ENCODE measurements at regions not wholly inside any gene's neighbourhood (a gene's known extent, or its start where the extent isn't known, plus 50 kb on each side); places are given as distances from the start of the nearest gene placed in this dataset.
A peak's percentile ranks its signal among the peaks of the same experiment; 100 is the strongest.

- Histone ChIP-seq H3K79me2 (ENCODE audit: insufficient read depth, low read length) (no peaks in the 10 kb centered on the region), H3K36me3 (replicated peaks in 1 of 2; ENCODE audit: control insufficient read depth in 1 of 2, insufficient read depth in 2 of 2, low read length in 2 of 2) (no peaks in the 10 kb centered on the region), H3K4me3 (replicated peaks in 1 of 3; ENCODE audit: low read depth in 2 of 3, low read length in 3 of 3) (no peak overlapping the region), H3K27me3 (ENCODE audit: control insufficient read depth in 2 of 2, insufficient read depth in 2 of 2, low read length in 2 of 2) (no peaks in the 10 kb centered on the region), H3K9me3 (replicated peaks in 1 of 2; ENCODE audit: control insufficient read depth in 1 of 2, insufficient read depth in 1 of 2, low read length in 2 of 2) (peaks cover 0 to 12% of the 10 kb centered on the region in 2 donors), H4K20me1 (ENCODE audit: insufficient read depth, low read length) (no peaks in the 10 kb centered on the region), H3K4me1 (ENCODE audit: control insufficient read depth in 1 of 2, insufficient read depth in 2 of 2, low read length in 2 of 2) (no peaks in the 10 kb centered on the region), H3K9ac (ENCODE audit: insufficient read depth, low read length, poor library complexity, severe bottlenecking) (no peak overlapping the region), H3K4me2 (replicated peaks; ENCODE audit: extremely low read depth, low read length, poor library complexity, severe bottlenecking) (no peak overlapping the region), H2AFZ (ENCODE audit: insufficient read depth, low read depth, low read length, poor library complexity, severe bottlenecking) (no peak overlapping the region), H3K27ac (ENCODE audit: low read depth in 1 of 2, low read length in 2 of 2) (no peak overlapping the region)
- 91% methylated on average over 5 of the region's 9 CpGs for WGBS (ENCODE audit: insufficient coverage)
- Mint-ChIP-seq H3K27me3 (ENCODE audit: low read depth in 3 of 3) (peaks cover 5 to 10% (median 5%) of the 10 kb centered on the region in 3 donors), H3K27ac (no peak overlapping the region), H3K4me3 (no peak overlapping the region), H3K4me1 (no peaks in the 10 kb centered on the region), H3K36me3 (no peaks in the 10 kb centered on the region), H3K9me3 (peaks cover 0 to 10% (median 5%) of the 10 kb centered on the region in 7 donors)
- TF ChIP-seq CTCF (IDR thresholded peaks at IDR 0.05): no peak
- intact Hi-C loops (cut with micrococcal nuclease): no loop called here
- DNase-seq: no peak
Measured at GRCh38 chr13:40351537-40352379, 314.7 kb downstream of the FOXO1 start.

GRCh38 chr13:40352380-40352778 is 314.1 kb downstream of the FOXO1 start:
- H3K27me3 ChIP-seq (ENCODE audit: control insufficient read depth in 2 of 2, insufficient read depth in 2 of 2, low read length in 2 of 2): no peaks in the 10 kb centered on the region
- DNase-seq: no peak
- TF ChIP-seq CTCF (IDR thresholded peaks at IDR 0.05): no peak
- intact Hi-C loops (cut with micrococcal nuclease): no loop called here
- no peak overlapping the region for H3K4me2 ChIP-seq (replicated peaks; ENCODE audit: extremely low read depth, low read length, poor library complexity, severe bottlenecking)
- no peaks in the 10 kb centered on the region for H3K4me1 Mint-ChIP-seq
- H2AFZ ChIP-seq (ENCODE audit: insufficient read depth, low read depth, low read length, poor library complexity, severe bottlenecking): no peak overlapping the region
- no peaks in the 10 kb centered on the region for H3K4me1 ChIP-seq (ENCODE audit: control insufficient read depth in 1 of 2, insufficient read depth in 2 of 2, low read length in 2 of 2)
- H3K27me3 Mint-ChIP-seq (ENCODE audit: low read depth in 3 of 3): peaks cover 5 to 10% (median 5%) of the 10 kb centered on the region in 3 donors
- no peak overlapping the region for H3K4me3 ChIP-seq (replicated peaks in 1 of 3; ENCODE audit: low read depth in 2 of 3, low read length in 3 of 3)
- H3K36me3 Mint-ChIP-seq: no peaks in the 10 kb centered on the region
- peaks cover 0 to 10% (median 5%) of the 10 kb centered on the region in 7 donors for H3K9me3 Mint-ChIP-seq
- H3K9ac ChIP-seq (ENCODE audit: insufficient read depth, low read length, poor library complexity, severe bottlenecking): no peak overlapping the region
- no peaks in the 10 kb centered on the region for H3K36me3 ChIP-seq (replicated peaks in 1 of 2; ENCODE audit: control insufficient read depth in 1 of 2, insufficient read depth in 2 of 2, low read length in 2 of 2)
- H3K27ac Mint-ChIP-seq: peak overlapping the region in 1 of 7 donors; percentile 29
- WGBS (ENCODE audit: insufficient coverage): 87% methylated on average over 9 of the region's 9 CpGs
- H3K27ac ChIP-seq (ENCODE audit: low read depth in 1 of 2, low read length in 2 of 2): no peak overlapping the region
- H3K79me2 ChIP-seq (ENCODE audit: insufficient read depth, low read length): no peaks in the 10 kb centered on the region
- H4K20me1 ChIP-seq (ENCODE audit: insufficient read depth, low read length): no peaks in the 10 kb centered on the region
- peaks cover 0 to 12% of the 10 kb centered on the region in 2 donors for H3K9me3 ChIP-seq (replicated peaks in 1 of 2; ENCODE audit: control insufficient read depth in 1 of 2, insufficient read depth in 1 of 2, low read length in 2 of 2)
- no peak overlapping the region for H3K4me3 Mint-ChIP-seq
